Mesendoderm (in vitro differentiated cells): ENCODE measurements at regions not wholly inside any gene's neighbourhood (a gene's known extent, or its start where the extent isn't known, plus 50 kb on each side); places are given as distances from the start of the nearest gene placed in this dataset.
A peak's percentile ranks its signal among the peaks of the same experiment; 100 is the strongest.

Source experiments
- DNase-seq: peaks from one replicate; pipeline ENCODE4 v3.0.0; 2013
- H2AK5ac ChIP-seq: 2 replicates; pipeline ENCODE4 v1.6.1; 2013; ENCODE audit warnings: low read length, inconsistent platforms
- H2BK120ac ChIP-seq: 2 replicates; pipeline ENCODE4 v1.6.1; 2013; ENCODE audit warnings: low read depth, mild to moderate bottlenecking, low read length, moderate library complexity, mixed read lengths
- H2BK15ac ChIP-seq: replicated peaks from 2 replicates; pipeline ENCODE4 v1.6.1; 2013; ENCODE audit warnings: low read depth, mild to moderate bottlenecking, moderate library complexity
- H2BK5ac ChIP-seq: 2 replicates; pipeline ENCODE4 v1.6.1; 2013; ENCODE audit warnings: low read length, inconsistent platforms
- H3K18ac ChIP-seq: 2 replicates; pipeline ENCODE4 v1.6.1; 2013; ENCODE audit warnings: mild to moderate bottlenecking, low read length, mixed read lengths
- H3K23ac ChIP-seq: one replicate; pipeline ENCODE4 v1.6.1; 2013; ENCODE audit warnings: low read length
- H3K27ac ChIP-seq: 2 replicates; pipeline ENCODE4 v1.5.1; 2013; ENCODE audit warnings: low read depth, mild to moderate bottlenecking, inconsistent platforms, low read length, moderate library complexity
- H3K27me3 ChIP-seq: 2 replicates; pipeline ENCODE4 v1.6.1; 2013; ENCODE audit warnings: low read length, control low read depth, mild to moderate bottlenecking, inconsistent platforms; ENCODE audit not compliant: insufficient read depth, poor library complexity
- H3K36me3 ChIP-seq: 2 replicates; pipeline ENCODE4 v1.6.1; 2013; ENCODE audit warnings: low read length, inconsistent platforms; ENCODE audit not compliant: control insufficient read depth, insufficient read depth
- H3K4ac ChIP-seq: one replicate; pipeline ENCODE4 v1.6.1; 2013; ENCODE audit warnings: low read depth, mild to moderate bottlenecking, low read length, moderate library complexity
- H3K4me1 ChIP-seq: 2 replicates; pipeline ENCODE4 v1.6.1; 2013; ENCODE audit warnings: low read depth, low read length, inconsistent platforms; ENCODE audit not compliant: control insufficient read depth
- H3K4me2 ChIP-seq: 2 replicates; pipeline ENCODE4 v1.6.1; 2013; ENCODE audit warnings: low read length
- H3K4me3 ChIP-seq: 2 replicates; pipeline ENCODE4 v1.5.1; 2013; ENCODE audit warnings: mild to moderate bottlenecking, low read length
- H3K56ac ChIP-seq: one replicate; pipeline ENCODE4 v1.6.1; 2013; ENCODE audit warnings: low read length
- H3K79me1 ChIP-seq: 2 replicates; pipeline ENCODE4 v1.6.1; 2013; ENCODE audit warnings: low read length, inconsistent platforms
- H3K79me2 ChIP-seq: 2 replicates; pipeline ENCODE4 v1.6.1; 2013; ENCODE audit warnings: mild to moderate bottlenecking, low read length; ENCODE audit not compliant: control insufficient read depth, insufficient read depth
- H3K9ac ChIP-seq: 2 replicates; pipeline ENCODE4 v1.6.1; 2013; ENCODE audit warnings: low read length, inconsistent platforms
- H4K5ac ChIP-seq: one replicate; pipeline ENCODE4 v1.6.1; 2013; ENCODE audit warnings: low read length
- H4K8ac ChIP-seq: one replicate; pipeline ENCODE4 v1.6.1; 2013; ENCODE audit warnings: low read depth, mild to moderate bottlenecking, control low read depth, low read length, moderate library complexity
- WGBS: extraction: QIAGEN DNeasy Blood & Tissue Kit; methylation state at CpG from one replicate; pipeline ENCODE4 v1.1.7; 2013; ENCODE audit warnings: low lambda C conversion rate, missing lambda C conversion rate; ENCODE audit not compliant: insufficient coverage; ENCODE audit errors: extremely low coverage; 5-methylcytosine and 5-hydroxymethylcytosine counted together

GRCh38 chr2:20536619-20537422 lies 89.9 kb downstream of the RHOB start:
- H3K27ac ChIP-seq, result peak overlapping the region; percentile 1
- H2BK15ac ChIP-seq, result no peak overlapping the region
- peaks cover 14% of the 10 kb centered on the region for H3K4me1 ChIP-seq
- H2BK5ac ChIP-seq, result peak overlapping the region; percentile 18
- no peak overlapping the region for H3K18ac ChIP-seq
- H3K79me2 ChIP-seq, result no peaks in the 10 kb centered on the region
- no peak overlapping the region for H3K4ac ChIP-seq
- no peaks in the 10 kb centered on the region for H3K36me3 ChIP-seq
- no CpG with 5 or more reads among the region's 15 CpGs for WGBS
- H4K5ac ChIP-seq, result no peak overlapping the region
- peak overlapping the region; percentile 48 for H3K23ac ChIP-seq
- H3K4me2 ChIP-seq, result no peak overlapping the region
- H2BK120ac ChIP-seq, result no peak overlapping the region
- H3K79me1 ChIP-seq, result no peaks in the 10 kb centered on the region
- no peaks in the 10 kb centered on the region for H3K27me3 ChIP-seq
- H4K8ac ChIP-seq, result no peak overlapping the region
- peak; percentile 63 for DNase-seq
- H3K4me3 ChIP-seq, result no peak overlapping the region
- H2AK5ac ChIP-seq, result no peak overlapping the region
- H3K56ac ChIP-seq, result peak overlapping the region; percentile 50
- no peak overlapping the region for H3K9ac ChIP-seq

- H2BK15ac ChIP-seq, result no peak overlapping the region
- no peak overlapping the region for H2AK5ac ChIP-seq
- no peak overlapping the region for H3K18ac ChIP-seq
- H2BK5ac ChIP-seq, result peak overlapping the region; percentile 35
- H3K9ac ChIP-seq, result no peak overlapping the region
- H3K56ac ChIP-seq, result peak overlapping the region; percentile 29
- DNase-seq, result peak; percentile 61
- no peaks in the 10 kb centered on the region for H3K36me3 ChIP-seq
- H3K4me1 ChIP-seq, result peaks cover 14% of the 10 kb centered on the region
- H3K79me1 ChIP-seq, result no peaks in the 10 kb centered on the region
- no peak overlapping the region for H4K5ac ChIP-seq
- H3K27ac ChIP-seq, result no peak overlapping the region
- WGBS, result no CpG with 5 or more reads among the region's 17 CpGs
- no peak overlapping the region for H3K4me3 ChIP-seq
- no peak overlapping the region for H3K23ac ChIP-seq
- H2BK120ac ChIP-seq, result no peak overlapping the region
- no peak overlapping the region for H4K8ac ChIP-seq
- no peaks in the 10 kb centered on the region for H3K27me3 ChIP-seq
- peak overlapping the region; percentile 17 for H3K4ac ChIP-seq
- H3K79me2 ChIP-seq, result no peaks in the 10 kb centered on the region
- H3K4me2 ChIP-seq, result no peak overlapping the region
Measured at GRCh38 chr2:20537423-20538307, 90.8 kb downstream of the RHOB start.

- no peak overlapping the region for H3K9ac ChIP-seq
- no peak overlapping the region for H3K4me3 ChIP-seq
- peak overlapping the region; percentile 29 for H3K56ac ChIP-seq
- H3K4me1 ChIP-seq, result peaks cover 11% of the 10 kb centered on the region
- peak overlapping the region; percentile 17 for H3K4ac ChIP-seq
- no peak overlapping the region for H4K8ac ChIP-seq
- H3K27me3 ChIP-seq, result no peaks in the 10 kb centered on the region
- H2BK15ac ChIP-seq, result no peak overlapping the region
- no peak overlapping the region for H3K23ac ChIP-seq
- no peaks in the 10 kb centered on the region for H3K79me1 ChIP-seq
- H3K4me2 ChIP-seq, result no peak overlapping the region
- no peak overlapping the region for H3K18ac ChIP-seq
- no peak overlapping the region for H3K27ac ChIP-seq
- H2BK120ac ChIP-seq, result no peak overlapping the region
- H3K79me2 ChIP-seq, result no peaks in the 10 kb centered on the region
- H4K5ac ChIP-seq, result no peak overlapping the region
- H2AK5ac ChIP-seq, result no peak overlapping the region
- no peak for DNase-seq
- no peak overlapping the region for H2BK5ac ChIP-seq
- WGBS, result no CpG with 5 or more reads among the region's 8 CpGs
- no peaks in the 10 kb centered on the region for H3K36me3 ChIP-seq
Measured at GRCh38 chr2:20538308-20539132, 91.6 kb downstream of the RHOB start.

DNA sequence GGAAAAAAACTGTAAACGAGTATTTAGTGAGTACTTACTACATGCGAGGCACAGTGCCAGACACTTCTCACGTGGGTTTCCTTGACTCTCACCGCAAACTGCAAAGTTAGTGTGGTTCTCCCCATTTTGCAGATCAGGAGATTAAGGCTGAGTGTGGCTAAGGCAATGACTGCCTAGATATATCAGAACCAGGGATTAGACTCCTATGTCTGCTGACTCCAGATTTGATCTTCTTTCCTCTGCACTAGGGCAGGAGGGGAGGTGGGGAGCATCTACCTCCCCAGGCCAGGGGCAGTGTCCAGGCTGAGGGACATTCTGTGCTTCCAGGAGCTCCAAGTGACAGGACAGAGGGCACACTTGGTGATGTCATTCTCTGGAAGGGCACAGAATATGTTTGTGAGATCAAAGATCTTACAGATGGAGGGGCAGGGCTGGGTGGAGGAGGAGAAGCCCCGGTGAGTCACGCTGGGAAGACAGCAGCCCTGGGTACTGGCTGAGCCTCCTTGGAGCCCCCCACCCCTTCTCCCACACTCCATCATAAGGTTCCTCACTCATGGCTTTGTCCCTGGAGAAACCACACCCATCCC lies 92.4 kb downstream of the RHOB start:
- no CpG with 5 or more reads among the region's 6 CpGs for WGBS
- no peak for DNase-seq

DNA sequence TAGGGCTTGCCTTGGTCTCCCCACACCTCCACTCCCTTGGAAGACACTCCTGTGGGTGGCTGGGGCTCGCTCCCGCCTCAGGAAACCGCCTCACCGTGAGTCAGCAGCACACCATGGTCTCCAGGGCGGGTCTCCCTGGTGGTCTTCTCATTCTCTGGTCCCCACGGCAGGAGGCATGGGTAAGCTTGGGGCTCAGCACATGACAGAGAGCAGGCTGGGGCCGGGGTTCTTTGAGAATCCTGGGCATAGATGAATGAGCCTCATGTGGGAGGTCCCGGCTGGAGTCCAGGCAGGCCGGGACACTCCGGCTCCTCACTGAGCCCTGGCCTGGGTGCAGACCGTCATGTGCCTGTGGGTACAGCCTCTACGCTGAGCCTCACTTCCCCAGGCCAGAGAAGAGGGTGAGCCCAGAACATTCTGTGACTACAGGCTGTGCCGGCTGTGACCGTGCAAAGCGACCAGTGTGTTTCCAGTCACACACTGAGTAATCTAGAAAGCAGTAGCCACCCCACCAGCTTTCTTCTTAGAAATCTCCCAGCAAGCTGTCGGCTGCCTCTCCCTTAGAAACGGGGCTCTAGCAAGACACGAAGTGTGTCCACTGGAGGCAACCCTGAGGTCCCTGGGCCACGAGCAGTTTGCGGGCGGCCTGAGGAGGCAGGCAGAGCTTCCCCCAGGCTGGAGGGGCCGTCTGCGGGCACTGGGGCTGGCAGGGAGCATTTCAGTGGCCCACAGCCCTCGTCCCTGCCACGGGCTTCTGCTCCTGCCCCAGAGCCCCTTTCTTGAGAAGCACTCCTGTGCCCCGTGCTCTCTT lies 93.1 kb downstream of the RHOB start:
- Histone ChIP-seq H3K18ac (peak overlapping the region; percentile 33), H4K5ac (no peak overlapping the region), H3K4me1 (peaks cover 11% of the 10 kb centered on the region), H2BK5ac (no peak overlapping the region), H3K4me2 (no peak overlapping the region), H2AK5ac (peak overlapping the region; percentile 74), H3K4ac (no peak overlapping the region), H2BK120ac (no peak overlapping the region), H3K23ac (peak overlapping the region; percentile 15), H2BK15ac (no peak overlapping the region), H3K27me3 (no peaks in the 10 kb centered on the region), H3K79me2 (no peaks in the 10 kb centered on the region), H3K79me1 (no peaks in the 10 kb centered on the region), H3K56ac (peak overlapping the region; percentile 62), H3K27ac (no peak overlapping the region), H4K8ac (no peak overlapping the region), H3K4me3 (no peak overlapping the region), H3K9ac (no peak overlapping the region), H3K36me3 (no peaks in the 10 kb centered on the region)
- no peak for DNase-seq
- WGBS, result no CpG with 5 or more reads among the region's 26 CpGs

More for the DNA sequence above, 92.4 kb downstream of the RHOB start:
- Histone ChIP-seq H3K27me3 (no peaks in the 10 kb centered on the region), H3K9ac (no peak overlapping the region), H2AK5ac (peak overlapping the region; percentile 74), H3K27ac (no peak overlapping the region), H3K4me3 (no peak overlapping the region), H3K23ac (no peak overlapping the region), H2BK5ac (no peak overlapping the region), H3K18ac (no peak overlapping the region), H3K56ac (peak overlapping the region; percentile 56), H3K79me1 (no peaks in the 10 kb centered on the region), H2BK120ac (no peak overlapping the region), H4K5ac (no peak overlapping the region), H3K79me2 (no peaks in the 10 kb centered on the region), H3K4me1 (peaks cover 11% of the 10 kb centered on the region), H3K4me2 (no peak overlapping the region), H3K4ac (no peak overlapping the region), H4K8ac (no peak overlapping the region), H2BK15ac (no peak overlapping the region), H3K36me3 (no peaks in the 10 kb centered on the region)
